Left lobe of liver (tissue), 2 donors: ENCODE measurements at regions not wholly inside any gene's neighbourhood (a gene's known extent, or its start where the extent isn't known, plus 50 kb on each side); places are given as distances from the start of the nearest gene placed in this dataset.
A peak's percentile ranks its signal among the peaks of the same experiment; 100 is the strongest.

ENCODE experiments used
- ATAC-seq: fragments of 200-7000 bp; cut with Tn5 transposase; one replicate; pipeline ENCODE4 v1.9.1; 2020; ENCODE audit warnings: mild to moderate bottlenecking, moderate library complexity
- DNase-seq: peaks from one replicate; pipeline ENCODE4 v3.0.0-alpha.2; 2020; ENCODE audit warnings: low spot score
- donor health status: DM: no; HTN: no; CAD: no; lungs with moderate emphysema.
- donor health status: DM: no; HTN: yes; CAD: no.

- DNase-seq (no peak), ATAC-seq (no peak)
Measured at GRCh38 chr10:58995058-58995596, 181.3 kb upstream of the PHYHIPL start.

- DNase-seq: no peak
- no peak for ATAC-seq
Measured at GRCh38 chr10:58996063-58996462, 180.4 kb upstream of the PHYHIPL start.

- ATAC-seq: no peak
- no peak for DNase-seq
Measured at GRCh38 chr10:58996866-58997265, 179.6 kb upstream of the PHYHIPL start.

GRCh38 chr10:58998924-58999713, 177.3 kb upstream of the PHYHIPL start:
- ATAC-seq (peak; percentile 80), DNase-seq (peak; percentile 91)

GRCh38 chr10:59000162-59000825, 176.1 kb upstream of the PHYHIPL start:
- DNase-seq (peak; percentile 72), ATAC-seq (peak; percentile 82)

- ATAC-seq (no peak), DNase-seq (no peak)
Measured at GRCh38 chr10:59002011-59002410, 174.4 kb upstream of the PHYHIPL start.

- ATAC-seq: no peak
- no peak for DNase-seq
Measured at GRCh38 chr10:59003203-59003602, 173.2 kb upstream of the PHYHIPL start.

GRCh38 chr10:59004392-59004791, 172.1 kb upstream of the PHYHIPL start:
- no peak for ATAC-seq
- no peak for DNase-seq

- ATAC-seq (peak; percentile 12), DNase-seq (no peak)
Measured at GRCh38 chr10:59006511-59007306, 169.7 kb upstream of the PHYHIPL start.

- no peak for DNase-seq
Measured at GRCh38 chr10:59007307-59008025, 169.0 kb upstream of the PHYHIPL start.

GRCh38 chr10:59008452-59008851, 168.0 kb upstream of the PHYHIPL start:
- DNase-seq (no peak), ATAC-seq (peak; percentile 46)

More at GRCh38 chr10:59007307-59008025, 169.0 kb upstream of the PHYHIPL start:
- peak; percentile 81 for ATAC-seq

- no peak for DNase-seq
Measured at GRCh38 chr10:59011972-59012632, 164.3 kb upstream of the PHYHIPL start.

GRCh38 chr10:59012839-59013238, 163.6 kb upstream of the PHYHIPL start:
- no peak for ATAC-seq
- no peak for DNase-seq

More at GRCh38 chr10:59011972-59012632, 164.3 kb upstream of the PHYHIPL start:
- no peak for ATAC-seq

- DNase-seq (no peak), ATAC-seq (no peak)
Measured at GRCh38 chr10:59016043-59016442, 160.4 kb upstream of the PHYHIPL start.

- DNase-seq: no peak
- peak; percentile 87 for ATAC-seq
Measured at GRCh38 chr10:59018977-59019376, 157.5 kb upstream of the PHYHIPL start.

GRCh38 chr10:59019603-59020002, 156.8 kb upstream of the PHYHIPL start:
- no peak for DNase-seq
- peak; percentile 41 for ATAC-seq

GRCh38 chr10:59020502-59020901, 155.9 kb upstream of the PHYHIPL start:
- DNase-seq: no peak
- ATAC-seq: no peak

GRCh38 chr10:59025981-59026765, 150.3 kb upstream of the PHYHIPL start:
- no peak for ATAC-seq
- no peak for DNase-seq

- DNase-seq (no peak), ATAC-seq (no peak)
Measured at GRCh38 chr10:59027975-59028655, 148.3 kb upstream of the PHYHIPL start.
